22Rv1 (cell line): ENCODE measurements at regions not wholly inside any gene's neighbourhood (a gene's known extent, or its start where the extent isn't known, plus 50 kb on each side); places are given as distances from the start of the nearest gene placed in this dataset.

ENCODE experiments used
- ZFX ChIP-seq: fragments of 450-650 bp; IDR thresholded peaks from 2 replicates; pipeline ENCODE4 v1.6.1; 2017; ENCODE audit warnings: antibody characterized with exemption, borderline replicate concordance
- TF ChIP-seq, protein P1 (sequence below): fragments of 450-650 bp; IDR thresholded peaks from 2 replicates; pipeline ENCODE4 v1.5.1; 2017; ENCODE audit warnings: mild to moderate bottlenecking

DNA sequence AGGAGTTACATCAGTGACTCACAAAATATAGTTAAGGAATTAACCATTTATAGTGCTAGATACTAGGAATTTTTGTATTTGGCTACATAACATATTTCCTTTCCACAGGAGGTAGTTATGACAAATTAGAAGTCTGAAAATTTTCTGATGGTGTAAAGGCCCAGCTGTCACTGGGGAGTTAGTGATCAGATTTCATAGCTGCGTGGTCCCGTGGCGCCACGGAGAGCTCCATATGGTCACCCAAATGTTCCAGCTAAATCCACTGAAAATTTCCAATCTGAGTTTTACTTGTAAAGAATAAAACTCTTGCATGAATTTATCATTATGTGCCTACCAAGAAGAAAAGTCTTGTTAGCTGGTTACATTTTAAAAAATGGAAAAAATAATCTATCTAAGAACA is 368.9 kb upstream of the PLSCR5 start:
- TF ChIP-seq, protein P1, sequence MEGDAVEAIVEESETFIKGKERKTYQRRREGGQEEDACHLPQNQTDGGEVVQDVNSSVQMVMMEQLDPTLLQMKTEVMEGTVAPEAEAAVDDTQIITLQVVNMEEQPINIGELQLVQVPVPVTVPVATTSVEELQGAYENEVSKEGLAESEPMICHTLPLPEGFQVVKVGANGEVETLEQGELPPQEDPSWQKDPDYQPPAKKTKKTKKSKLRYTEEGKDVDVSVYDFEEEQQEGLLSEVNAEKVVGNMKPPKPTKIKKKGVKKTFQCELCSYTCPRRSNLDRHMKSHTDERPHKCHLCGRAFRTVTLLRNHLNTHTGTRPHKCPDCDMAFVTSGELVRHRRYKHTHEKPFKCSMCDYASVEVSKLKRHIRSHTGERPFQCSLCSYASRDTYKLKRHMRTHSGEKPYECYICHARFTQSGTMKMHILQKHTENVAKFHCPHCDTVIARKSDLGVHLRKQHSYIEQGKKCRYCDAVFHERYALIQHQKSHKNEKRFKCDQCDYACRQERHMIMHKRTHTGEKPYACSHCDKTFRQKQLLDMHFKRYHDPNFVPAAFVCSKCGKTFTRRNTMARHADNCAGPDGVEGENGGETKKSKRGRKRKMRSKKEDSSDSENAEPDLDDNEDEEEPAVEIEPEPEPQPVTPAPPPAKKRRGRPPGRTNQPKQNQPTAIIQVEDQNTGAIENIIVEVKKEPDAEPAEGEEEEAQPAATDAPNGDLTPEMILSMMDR: no peak
- no peak for TF ChIP-seq ZFX
